ENCODE measurements at regions not wholly inside any gene's neighbourhood (a gene's known extent, or its start where the extent isn't known, plus 50 kb on each side); places are given as distances from the start of the nearest gene placed in this dataset.

- no peaks in the 10 kb centered on the region for H3K36me3 ChIP-seq (ENCODE audit: control insufficient read depth, insufficient read depth, low read length)
- H3K4me3 ChIP-seq (ENCODE audit: low read depth, low read length) = no peak overlapping the region
- DNase-seq (ENCODE audit: low read depth) = no peak
- CTCF ChIA-PET = no interaction called here
- H3K27me3 ChIP-seq (ENCODE audit: control insufficient read depth, insufficient read depth, low read length) = no peaks in the 10 kb centered on the region
- no peak for TF ChIP-seq CTCF (IDR thresholded peaks at IDR 0.05; ENCODE audit: insufficient read depth, low read depth, low read length)
- POLR2A ChIA-PET = no interaction called here
These were observed 341.9 kb upstream of the RORA start for GRCh38 chr15:61571026-61571425.

- ChIA-PET CTCF (no interaction called here), POLR2A (no interaction called here)
- no peak for DNase-seq (ENCODE audit: low read depth)
- Histone ChIP-seq H3K4me3 (ENCODE audit: low read depth, low read length) (no peak overlapping the region), H3K27me3 (ENCODE audit: control insufficient read depth, insufficient read depth, low read length) (no peaks in the 10 kb centered on the region), H3K36me3 (ENCODE audit: control insufficient read depth, insufficient read depth, low read length) (no peaks in the 10 kb centered on the region)
- TF ChIP-seq CTCF (IDR thresholded peaks at IDR 0.05; ENCODE audit: insufficient read depth, low read depth, low read length) = no peak
These were observed 335.7 kb upstream of the RORA start for GRCh38 chr15:61564785-61565184.

GRCh38 chr15:61558172-61559136, 329.4 kb upstream of the RORA start:
- no peaks in the 10 kb centered on the region for H3K36me3 ChIP-seq (ENCODE audit: control insufficient read depth, insufficient read depth, low read length)
- H3K27me3 ChIP-seq (ENCODE audit: control insufficient read depth, insufficient read depth, low read length) = no peaks in the 10 kb centered on the region
- no peak for DNase-seq (ENCODE audit: low read depth)
- no peak for TF ChIP-seq CTCF (IDR thresholded peaks at IDR 0.05; ENCODE audit: insufficient read depth, low read depth, low read length)
- no peak overlapping the region for H3K4me3 ChIP-seq (ENCODE audit: low read depth, low read length)
- ChIA-PET POLR2A (no interaction called here), CTCF (interaction anchor here (0.7 to 0.8 kb wide), 2 partner anchors 8 to 11 kb away, joined by 3 to 4 read pairs; no protein-coding TSS in a partner anchor)

- DNase-seq (ENCODE audit: low read depth) = no peak
- no peak for TF ChIP-seq CTCF (IDR thresholded peaks at IDR 0.05; ENCODE audit: insufficient read depth, low read depth, low read length)
- Histone ChIP-seq H3K36me3 (ENCODE audit: control insufficient read depth, insufficient read depth, low read length) (no peaks in the 10 kb centered on the region), H3K27me3 (ENCODE audit: control insufficient read depth, insufficient read depth, low read length) (no peaks in the 10 kb centered on the region), H3K4me3 (ENCODE audit: low read depth, low read length) (no peak overlapping the region)
- CTCF ChIA-PET = no interaction called here
- POLR2A ChIA-PET = no interaction called here
These were observed 327.0 kb upstream of the RORA start for GRCh38 chr15:61556037-61556648.

GRCh38 chr15:61549727-61550126, 320.6 kb upstream of the RORA start:
- ChIA-PET POLR2A (no interaction called here), CTCF (interaction anchor here (0.6 kb wide), 1 partner anchor 9 kb away, joined by 4 read pairs; no protein-coding TSS in a partner anchor)
- TF ChIP-seq CTCF (IDR thresholded peaks at IDR 0.05; ENCODE audit: insufficient read depth, low read depth, low read length) = no peak
- no peak for DNase-seq (ENCODE audit: low read depth)
- Histone ChIP-seq H3K4me3 (ENCODE audit: low read depth, low read length) (no peak overlapping the region), H3K27me3 (ENCODE audit: control insufficient read depth, insufficient read depth, low read length) (no peaks in the 10 kb centered on the region), H3K36me3 (ENCODE audit: control insufficient read depth, insufficient read depth, low read length) (no peaks in the 10 kb centered on the region)

Data from BJ (cell line).